Colonic mucosa (tissue), 4 donors: ENCODE measurements at regions not wholly inside any gene's neighbourhood (a gene's known extent, or its start where the extent isn't known, plus 50 kb on each side); places are given as distances from the start of the nearest gene placed in this dataset.
"Not testable (repeated sequence)": the region's sequence is repeated elsewhere in the genome, so short reads cannot be mapped to it uniquely, and the experiment has no call there.

Experiments
- DNase-seq: peaks from one replicate; pipeline ENCODE4 v3.0.0-alpha.2; 2020
- H3K27ac ChIP-seq: fragments of 200-600 bp; one replicate; pipeline ENCODE4 v1.8.0; 2021
- H3K27me3 ChIP-seq: fragments of 200-600 bp; one replicate; pipeline ENCODE4 v1.8.0; 2021
- H3K36me3 ChIP-seq: fragments of 200-600 bp; one replicate; pipeline ENCODE4 v1.8.0; 2021
- H3K4me1 ChIP-seq: fragments of 200-600 bp; one replicate; pipeline ENCODE4 v1.8.0; 2021; ENCODE audit warnings: mild to moderate bottlenecking
- H3K4me3 ChIP-seq: fragments of 200-600 bp; one replicate; pipeline ENCODE4 v1.8.0; 2021
- H3K9ac ChIP-seq, 2 donors: one replicate each; pipeline ENCODE4 v1.7.0; 2013; ENCODE audit warnings: control low read depth in 2 of 2, low read depth in 2 of 2, low read length in 2 of 2
- H3K9me3 ChIP-seq: fragments of 200-600 bp; one replicate; pipeline ENCODE4 v1.8.0; 2021
- intact Hi-C: fragments of 100-400 bp; cut with DNase I; formaldehyde crosslinking; loops from one replicate; pipeline ENCODE4 v1.14.1; 2022
- TF ChIP-seq, protein P1 (sequence below): fragments of 200-600 bp; IDR thresholded peaks from one replicate; pipeline ENCODE4 v1.8.0; 2022; ENCODE audit warnings: antibody characterized with exemption, mild to moderate bottlenecking
- donor health status: healthy.
- donor health status: DM: no; HTN: no; CAD: no.
- donor health status: DM: no; HTN: no; CAD: no.

DNA sequence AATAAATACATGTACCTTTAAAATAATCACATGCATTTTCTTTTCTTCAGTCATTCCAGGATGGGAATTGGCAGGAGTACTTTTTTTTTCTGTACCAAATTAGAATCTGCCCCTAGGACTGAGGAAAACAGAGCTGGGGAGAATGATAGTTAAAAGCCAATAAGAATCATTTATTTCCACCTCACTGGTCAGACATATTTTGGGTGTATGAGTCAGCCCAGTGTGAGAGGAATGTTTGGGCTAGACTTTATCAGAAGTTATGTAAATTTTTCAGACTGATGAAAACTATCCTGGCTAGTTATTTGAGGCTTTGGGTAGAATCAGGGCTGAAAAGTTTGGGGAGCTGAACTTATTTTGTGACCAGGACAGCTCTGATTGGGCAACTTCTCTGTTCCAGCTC, 303.1 kb upstream of the NPSR1 start:
- TF ChIP-seq, protein P1, sequence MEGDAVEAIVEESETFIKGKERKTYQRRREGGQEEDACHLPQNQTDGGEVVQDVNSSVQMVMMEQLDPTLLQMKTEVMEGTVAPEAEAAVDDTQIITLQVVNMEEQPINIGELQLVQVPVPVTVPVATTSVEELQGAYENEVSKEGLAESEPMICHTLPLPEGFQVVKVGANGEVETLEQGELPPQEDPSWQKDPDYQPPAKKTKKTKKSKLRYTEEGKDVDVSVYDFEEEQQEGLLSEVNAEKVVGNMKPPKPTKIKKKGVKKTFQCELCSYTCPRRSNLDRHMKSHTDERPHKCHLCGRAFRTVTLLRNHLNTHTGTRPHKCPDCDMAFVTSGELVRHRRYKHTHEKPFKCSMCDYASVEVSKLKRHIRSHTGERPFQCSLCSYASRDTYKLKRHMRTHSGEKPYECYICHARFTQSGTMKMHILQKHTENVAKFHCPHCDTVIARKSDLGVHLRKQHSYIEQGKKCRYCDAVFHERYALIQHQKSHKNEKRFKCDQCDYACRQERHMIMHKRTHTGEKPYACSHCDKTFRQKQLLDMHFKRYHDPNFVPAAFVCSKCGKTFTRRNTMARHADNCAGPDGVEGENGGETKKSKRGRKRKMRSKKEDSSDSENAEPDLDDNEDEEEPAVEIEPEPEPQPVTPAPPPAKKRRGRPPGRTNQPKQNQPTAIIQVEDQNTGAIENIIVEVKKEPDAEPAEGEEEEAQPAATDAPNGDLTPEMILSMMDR, result no peak
- intact Hi-C loops, result no loop called here

GRCh38 chr7:34357068-34357467, 300.9 kb upstream of the NPSR1 start:
- intact Hi-C loops, result no loop called here
- no peaks in the 10 kb centered on the region for H3K27me3 ChIP-seq

More for the DNA sequence above, 303.1 kb upstream of the NPSR1 start:
- DNase-seq, result no peak
- Histone ChIP-seq H3K4me1 (no peaks in the 10 kb centered on the region), H3K4me3 (no peak overlapping the region), H3K9me3 (no peaks in the 10 kb centered on the region), H3K36me3 (no peaks in the 10 kb centered on the region), H3K27me3 (no peaks in the 10 kb centered on the region), H3K27ac (no peak overlapping the region), H3K9ac (no peak overlapping the region)

DNA sequence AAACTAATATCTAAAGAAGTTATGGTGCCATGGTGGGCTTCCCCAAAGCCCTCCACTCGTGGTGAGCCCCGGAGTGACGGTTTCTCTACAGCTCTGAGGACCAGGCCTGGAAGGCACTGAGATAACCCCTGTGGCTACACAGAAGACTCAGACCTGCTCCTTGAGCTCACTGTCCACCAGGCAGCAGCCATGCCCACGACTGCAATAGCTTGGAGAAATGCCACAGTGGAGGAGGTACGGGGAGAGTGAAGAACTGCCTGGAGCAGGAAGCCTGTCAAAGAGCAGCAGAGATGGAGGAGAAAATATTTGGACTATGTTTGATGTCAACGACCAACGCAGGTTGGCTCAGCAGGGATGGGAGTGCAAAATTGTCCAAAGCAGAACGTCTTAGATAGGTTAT, 300.1 kb upstream of the NPSR1 start:
- Histone ChIP-seq H3K9ac (no peak overlapping the region), H3K36me3 (no peaks in the 10 kb centered on the region), H3K4me3 (no peak overlapping the region), H3K9me3 (no peaks in the 10 kb centered on the region), H3K27ac (no peak overlapping the region), H3K27me3 (no peaks in the 10 kb centered on the region), H3K4me1 (no peaks in the 10 kb centered on the region)
- intact Hi-C loops, result no loop called here
- TF ChIP-seq, protein P1, result no peak
- no peak for DNase-seq

More at GRCh38 chr7:34357068-34357467, 300.9 kb upstream of the NPSR1 start:
- Histone ChIP-seq H3K9me3 (no peaks in the 10 kb centered on the region), H3K4me1 (no peaks in the 10 kb centered on the region), H3K9ac (no peak overlapping the region), H3K36me3 (no peaks in the 10 kb centered on the region), H3K27ac (no peak overlapping the region), H3K4me3 (no peak overlapping the region)
- no peak for DNase-seq
- TF ChIP-seq, protein P1, result no peak

DNA sequence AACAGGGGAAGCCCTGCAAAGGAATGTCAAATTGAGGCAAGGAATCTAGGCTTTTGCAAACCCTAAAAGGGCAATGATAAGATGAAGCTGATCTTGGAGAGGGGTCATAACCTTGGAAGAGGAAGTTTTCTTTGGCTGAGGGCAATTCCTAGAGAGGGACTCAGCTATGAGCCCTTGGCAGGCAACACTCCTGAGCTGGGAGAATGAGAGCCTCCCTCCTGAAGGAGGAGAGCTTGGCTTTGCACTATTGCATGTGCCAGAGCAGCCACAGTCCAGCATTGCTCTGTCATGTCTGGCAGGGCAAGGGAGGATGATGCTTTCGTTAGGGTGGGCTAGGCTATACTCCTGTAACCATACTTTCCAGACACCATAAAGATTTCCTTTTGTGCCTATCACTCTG, 299.4 kb upstream of the NPSR1 start:
- H3K9me3 ChIP-seq, H3K4me1 ChIP-seq, DNase-seq, H3K36me3 ChIP-seq, H3K27me3 ChIP-seq, intact Hi-C loops, H3K27ac ChIP-seq, H3K9ac ChIP-seq, H3K4me3 ChIP-seq: not testable (repeated sequence)

GRCh38 chr7:34361663-34362250, 296.3 kb upstream of the NPSR1 start:
- Histone ChIP-seq H3K36me3 (no peaks in the 10 kb centered on the region), H3K4me1 (no peaks in the 10 kb centered on the region), H3K27ac (no peak overlapping the region), H3K27me3 (no peaks in the 10 kb centered on the region), H3K9ac (no peak overlapping the region), H3K4me3 (no peak overlapping the region), H3K9me3 (no peaks in the 10 kb centered on the region)
- TF ChIP-seq, protein P1, result no peak
- no peak for DNase-seq
- intact Hi-C loops, result no loop called here

DNA sequence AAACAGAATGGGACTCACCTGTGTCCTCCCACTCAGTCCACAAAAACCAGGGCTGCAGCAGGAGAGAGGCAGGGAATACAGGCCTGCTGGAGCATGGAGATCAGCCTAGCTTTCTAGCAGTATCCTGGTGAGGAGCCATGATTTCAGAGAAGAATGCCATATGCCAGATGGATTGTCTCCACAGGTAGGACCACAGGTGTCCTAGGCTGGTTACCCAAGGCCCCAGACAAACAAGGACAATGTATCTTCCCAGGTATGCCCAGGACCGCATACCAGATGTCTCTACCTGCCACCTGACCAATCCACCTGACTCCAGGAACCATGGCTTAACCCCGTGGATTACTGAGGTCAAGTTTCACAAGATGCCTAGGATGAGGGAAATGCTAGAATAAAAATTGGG, 295.4 kb upstream of the NPSR1 start:
- no peak overlapping the region for H3K27ac ChIP-seq
- no peaks in the 10 kb centered on the region for H3K9me3 ChIP-seq
- H3K36me3 ChIP-seq, result no peaks in the 10 kb centered on the region
- TF ChIP-seq, protein P1, result no peak
- H3K9ac ChIP-seq, result no peak overlapping the region
- intact Hi-C loops, result no loop called here
- no peaks in the 10 kb centered on the region for H3K27me3 ChIP-seq
- DNase-seq, result no peak
- no peaks in the 10 kb centered on the region for H3K4me1 ChIP-seq
- no peak overlapping the region for H3K4me3 ChIP-seq
